ENCODE measurements at regions not wholly inside any gene's neighbourhood (a gene's known extent, or its start where the extent isn't known, plus 50 kb on each side); places are given as distances from the start of the nearest gene placed in this dataset.

- intact Hi-C loops (cut with DNase I), result no loop called here
- ATAC-seq (no peak), DNase-seq (no peak)
- H3K4me3 ChIP-seq, result no peak overlapping the region
- H3K9me3 ChIP-seq, result no peaks in the 10 kb centered on the region
- H3K36me3 ChIP-seq, result no peaks in the 10 kb centered on the region
- H3K4me1 ChIP-seq, result no peaks in the 10 kb centered on the region
- H3K27me3 ChIP-seq, result no peaks in the 10 kb centered on the region
- TF ChIP-seq CTCF (IDR thresholded peaks at IDR 0.05), result no peak
- no peak overlapping the region for H3K27ac ChIP-seq
Measured at GRCh38 chr7:41305001-41305400, 397.9 kb downstream of the INHBA start.

- no peak overlapping the region for H3K27ac ChIP-seq
- DNase-seq (no peak), ATAC-seq (no peak)
- TF ChIP-seq CTCF (IDR thresholded peaks at IDR 0.05), result no peak
- H3K36me3 ChIP-seq, result no peaks in the 10 kb centered on the region
- H3K9me3 ChIP-seq, result no peaks in the 10 kb centered on the region
- intact Hi-C loops (cut with DNase I), result no loop called here
- H3K4me3 ChIP-seq, result no peak overlapping the region
- H3K4me1 ChIP-seq, result no peaks in the 10 kb centered on the region
- H3K27me3 ChIP-seq, result no peaks in the 10 kb centered on the region
Measured at GRCh38 chr7:41303709-41304108, 399.2 kb downstream of the INHBA start.

GRCh38 chr7:41298409-41298808 lies 404.5 kb downstream of the INHBA start:
- Histone ChIP-seq H3K4me1 (no peaks in the 10 kb centered on the region), H3K27me3 (no peaks in the 10 kb centered on the region), H3K36me3 (no peaks in the 10 kb centered on the region), H3K27ac (no peak overlapping the region), H3K4me3 (no peak overlapping the region), H3K9me3 (no peaks in the 10 kb centered on the region)
- TF ChIP-seq CTCF (IDR thresholded peaks at IDR 0.05), result no peak
- ATAC-seq (no peak), DNase-seq (no peak)
- intact Hi-C loops (cut with DNase I), result no loop called here

GRCh38 chr7:41297166-41297565 lies 405.7 kb downstream of the INHBA start:
- intact Hi-C loops (cut with DNase I), result no loop called here
- Histone ChIP-seq H3K9me3 (no peaks in the 10 kb centered on the region), H3K4me3 (no peak overlapping the region), H3K36me3 (no peaks in the 10 kb centered on the region), H3K27ac (no peak overlapping the region), H3K4me1 (no peaks in the 10 kb centered on the region), H3K27me3 (no peaks in the 10 kb centered on the region)
- no peak for DNase-seq
- no peak for ATAC-seq
- TF ChIP-seq CTCF (IDR thresholded peaks at IDR 0.05), result no peak

- ATAC-seq (no peak), DNase-seq (no peak)
- Histone ChIP-seq H3K27me3 (no peaks in the 10 kb centered on the region), H3K9me3 (no peaks in the 10 kb centered on the region), H3K4me1 (no peaks in the 10 kb centered on the region), H3K27ac (no peak overlapping the region), H3K36me3 (no peaks in the 10 kb centered on the region), H3K4me3 (no peak overlapping the region)
- TF ChIP-seq CTCF (IDR thresholded peaks at IDR 0.05), result no peak
- intact Hi-C loops (cut with DNase I), result no loop called here
Measured at GRCh38 chr7:41295455-41295815, 407.5 kb downstream of the INHBA start.

Data from left lung (tissue), 4 donors.